GM12878 (cell line): ENCODE measurements at regions not wholly inside any gene's neighbourhood (a gene's known extent, or its start where the extent isn't known, plus 50 kb on each side); places are given as distances from the start of the nearest gene placed in this dataset.

Source experiments
- ATAC-seq: fragments of 200-7000 bp; cut with Tn5 transposase; 3 replicates; pipeline ENCODE4 v1.9.1; 2020; ENCODE audit warnings: mild to moderate bottlenecking, moderate library complexity
- BruUV-seq: library from RNA; stranded (reverse); fragments of 400-500 nt; replicated peaks from 2 replicates; lab custom pipeline; 2021; lab: Mats Ljungman, UMichigan
- CTCF ChIA-PET: fragments of 300-600 bp; sonication (Branson Sonifier 250); formaldehyde crosslinking; extraction: SDS; loops from one replicate; lab custom pipeline; 2021; ENCODE audit warnings: inconsistent platforms; lab: Yijun Ruan, JAX
- POLR2A ChIA-PET: fragments of 350-600 bp; formaldehyde crosslinking; extraction: SDS; loops from one replicate; lab custom pipeline; 2021; ENCODE audit warnings: inconsistent platforms; lab: Charles Lee
- RAD21 ChIA-PET: fragments of 300-600 bp; sonication (Branson Sonifier 250); formaldehyde crosslinking; loops from one replicate; lab custom pipeline; 2023; ENCODE audit warnings: antibody characterized with exemption; ENCODE audit not compliant: unreplicated experiment; lab: Charles Lee
- SMC1A ChIA-PET: fragments of 300-600 bp; sonication (Branson Sonifier 250); formaldehyde crosslinking; loops from one replicate; lab custom pipeline; 2023; ENCODE audit not compliant: unreplicated experiment, uncharacterized antibody; lab: Charles Lee
- DNase-seq: peaks from one replicate; pipeline ENCODE4 v3.0.0-alpha.2; 2011; ENCODE audit warnings: low read depth, low spot score
- FAIRE-seq: peaks from 3 replicates; lab custom pipeline; 2011; peaks lifted over from hg19 to GRCh38; lab: Jason Lieb, UNC
- H2AFZ ChIP-seq: 2 replicates; pipeline ENCODE4 v1.6.0; 2011; ENCODE audit warnings: low read depth, low read length, control low read depth; ENCODE audit not compliant: control insufficient read depth
- H3K27ac ChIP-seq: 2 replicates; pipeline ENCODE4 v1.5.1; 2011; ENCODE audit warnings: control low read depth; ENCODE audit not compliant: control insufficient read depth, insufficient read depth
- H3K27me3 ChIP-seq, 2 experiments: replicated peaks in 1 of 2; 2 replicates each; pipeline versions ENCODE4 v1.6.0 to v1.6.1; 2011; ENCODE audit warnings: low read length in 1 of 2; ENCODE audit not compliant: control insufficient read depth in 2 of 2, insufficient read depth in 2 of 2
- H3K36me3 ChIP-seq, 2 experiments: 2 replicates each; pipeline ENCODE4 v1.5.1; 2011; ENCODE audit warnings: low read length in 1 of 2; ENCODE audit not compliant: control insufficient read depth in 2 of 2, insufficient read depth in 2 of 2
- H3K4me1 ChIP-seq: 2 replicates; pipeline ENCODE4 v1.6.1; 2011; ENCODE audit warnings: mild to moderate bottlenecking, low read length, moderate library complexity, mixed read lengths; ENCODE audit not compliant: control insufficient read depth, insufficient read depth
- H3K4me2 ChIP-seq: 2 replicates; pipeline ENCODE4 v1.6.0; 2011; ENCODE audit warnings: control low read depth; ENCODE audit not compliant: control insufficient read depth, insufficient read depth
- H3K4me3 ChIP-seq: fragments of 200-600 bp; sonication (generic); 2 replicates; pipeline ENCODE4 v1.5.1; 2016
- H3K79me2 ChIP-seq: 2 replicates; pipeline ENCODE4 v1.6.0; 2011; ENCODE audit warnings: low read length; ENCODE audit not compliant: control insufficient read depth, insufficient read depth
- H3K9ac ChIP-seq: 2 replicates; pipeline ENCODE4 v1.8.0; 2011; ENCODE audit warnings: low read length, control low read depth, mixed read lengths; ENCODE audit not compliant: control insufficient read depth, insufficient read depth
- H3K9me3 ChIP-seq: replicated peaks from 3 replicates; pipeline ENCODE4 v1.5.1; 2011; ENCODE audit warnings: mild to moderate bottlenecking, low read length; ENCODE audit not compliant: control insufficient read depth, insufficient read depth
- H4K20me1 ChIP-seq: 2 replicates; pipeline ENCODE4 v1.6.0; 2011; ENCODE audit not compliant: control insufficient read depth, insufficient read depth
- LARP7 ChIP-seq: fragments of 450-650 bp; IDR thresholded peaks from 2 replicates; pipeline ENCODE4 v1.6.1; 2017; ENCODE audit warnings: mild to moderate bottlenecking
- MYB ChIP-seq: fragments of 150-350 bp; IDR thresholded peaks from 2 replicates; pipeline ENCODE4 v1.6.1; 2014; ENCODE audit warnings: mild to moderate bottlenecking, low read depth, low read length, borderline replicate concordance
- YY1 ChIP-seq: IDR thresholded peaks from 2 replicates; pipeline ENCODE4 v1.6.1; 2011; ENCODE audit warnings: low read depth, mild to moderate bottlenecking, low read length
- WGBS: methylation state at CpG from one replicate; pipeline ENCODE4 v1.1.6; 2016; ENCODE audit warnings: low lambda C conversion rate; ENCODE audit not compliant: insufficient replicate concordance, insufficient coverage; ENCODE audit errors: missing lambda C conversion rate; 5-methylcytosine and 5-hydroxymethylcytosine counted together
- in situ Hi-C: fragments of 300-500 bp; cut with MboI; formaldehyde crosslinking; loops from 9 replicates; pipeline ENCODE4 v1.14.3; 2018; ENCODE audit warnings: mixed read lengths
- intact Hi-C: fragments of 100-400 bp; cut with micrococcal nuclease; formaldehyde crosslinking; loops from one replicate; pipeline ENCODE4 v1.14.2; 2022; ENCODE audit not compliant: unreplicated experiment
- TF ChIP-seq, protein P1 (sequence below): fragments of 450-650 bp; formaldehyde crosslinking; IDR thresholded peaks from 2 replicates; pipeline ENCODE4 v1.5.0; 2022; ENCODE audit warnings: mild to moderate bottlenecking, missing genetic modification characterization
- TF ChIP-seq, protein P2 (sequence below): fragments of 450-650 bp; IDR thresholded peaks from 2 replicates; pipeline ENCODE4 v1.6.1; 2017; ENCODE audit warnings: mild to moderate bottlenecking, moderate library complexity

DNA sequence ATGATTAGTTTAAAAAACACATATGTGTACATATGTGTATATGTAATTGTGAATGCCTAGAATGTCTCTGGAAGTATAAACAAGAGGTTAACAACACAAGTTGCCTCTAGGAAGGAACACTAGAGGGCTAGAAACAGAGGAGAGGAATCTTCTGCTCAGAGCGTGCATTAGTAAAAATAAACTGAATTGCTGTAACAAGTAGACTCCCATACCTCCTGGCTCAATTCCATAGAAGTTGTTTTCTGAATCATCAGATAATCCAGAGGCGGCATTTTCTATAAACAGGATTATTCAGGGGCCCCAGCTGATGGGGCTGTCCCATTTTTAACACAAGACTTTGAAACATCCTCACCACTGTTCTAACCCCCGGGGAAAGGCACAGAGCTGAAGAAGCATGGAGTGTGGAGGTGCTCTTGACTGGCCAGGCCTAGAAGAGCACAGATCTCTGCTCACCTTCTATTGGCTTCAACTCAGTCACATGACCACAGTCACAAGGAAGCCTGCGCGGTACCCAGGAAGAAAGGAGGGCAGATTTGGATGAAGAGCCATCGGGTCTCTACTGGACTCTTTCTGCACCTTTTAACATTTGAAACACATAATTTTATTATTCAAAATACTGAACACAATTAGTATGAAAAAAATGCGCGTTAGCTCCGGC lies 145.7 kb downstream of the TLE3 start (continued):
- TF ChIP-seq, protein P1, sequence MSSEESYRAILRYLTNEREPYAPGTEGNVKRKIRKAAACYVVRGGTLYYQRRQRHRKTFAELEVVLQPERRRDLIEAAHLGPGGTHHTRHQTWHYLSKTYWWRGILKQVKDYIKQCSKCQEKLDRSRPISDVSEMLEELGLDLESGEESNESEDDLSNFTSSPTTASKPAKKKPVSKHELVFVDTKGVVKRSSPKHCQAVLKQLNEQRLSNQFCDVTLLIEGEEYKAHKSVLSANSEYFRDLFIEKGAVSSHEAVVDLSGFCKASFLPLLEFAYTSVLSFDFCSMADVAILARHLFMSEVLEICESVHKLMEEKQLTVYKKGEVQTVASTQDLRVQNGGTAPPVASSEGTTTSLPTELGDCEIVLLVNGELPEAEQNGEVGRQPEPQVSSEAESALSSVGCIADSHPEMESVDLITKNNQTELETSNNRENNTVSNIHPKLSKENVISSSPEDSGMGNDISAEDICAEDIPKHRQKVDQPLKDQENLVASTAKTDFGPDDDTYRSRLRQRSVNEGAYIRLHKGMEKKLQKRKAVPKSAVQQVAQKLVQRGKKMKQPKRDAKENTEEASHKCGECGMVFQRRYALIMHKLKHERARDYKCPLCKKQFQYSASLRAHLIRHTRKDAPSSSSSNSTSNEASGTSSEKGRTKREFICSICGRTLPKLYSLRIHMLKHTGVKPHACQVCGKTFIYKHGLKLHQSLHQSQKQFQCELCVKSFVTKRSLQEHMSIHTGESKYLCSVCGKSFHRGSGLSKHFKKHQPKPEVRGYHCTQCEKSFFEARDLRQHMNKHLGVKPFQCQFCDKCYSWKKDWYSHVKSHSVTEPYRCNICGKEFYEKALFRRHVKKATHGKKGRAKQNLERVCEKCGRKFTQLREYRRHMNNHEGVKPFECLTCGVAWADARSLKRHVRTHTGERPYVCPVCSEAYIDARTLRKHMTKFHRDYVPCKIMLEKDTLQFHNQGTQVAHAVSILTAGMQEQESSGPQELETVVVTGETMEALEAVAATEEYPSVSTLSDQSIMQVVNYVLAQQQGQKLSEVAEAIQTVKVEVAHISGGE (CRISPR knock-in tag) = no peak
- no peak for TF ChIP-seq MYB
- TF ChIP-seq, protein P2, sequence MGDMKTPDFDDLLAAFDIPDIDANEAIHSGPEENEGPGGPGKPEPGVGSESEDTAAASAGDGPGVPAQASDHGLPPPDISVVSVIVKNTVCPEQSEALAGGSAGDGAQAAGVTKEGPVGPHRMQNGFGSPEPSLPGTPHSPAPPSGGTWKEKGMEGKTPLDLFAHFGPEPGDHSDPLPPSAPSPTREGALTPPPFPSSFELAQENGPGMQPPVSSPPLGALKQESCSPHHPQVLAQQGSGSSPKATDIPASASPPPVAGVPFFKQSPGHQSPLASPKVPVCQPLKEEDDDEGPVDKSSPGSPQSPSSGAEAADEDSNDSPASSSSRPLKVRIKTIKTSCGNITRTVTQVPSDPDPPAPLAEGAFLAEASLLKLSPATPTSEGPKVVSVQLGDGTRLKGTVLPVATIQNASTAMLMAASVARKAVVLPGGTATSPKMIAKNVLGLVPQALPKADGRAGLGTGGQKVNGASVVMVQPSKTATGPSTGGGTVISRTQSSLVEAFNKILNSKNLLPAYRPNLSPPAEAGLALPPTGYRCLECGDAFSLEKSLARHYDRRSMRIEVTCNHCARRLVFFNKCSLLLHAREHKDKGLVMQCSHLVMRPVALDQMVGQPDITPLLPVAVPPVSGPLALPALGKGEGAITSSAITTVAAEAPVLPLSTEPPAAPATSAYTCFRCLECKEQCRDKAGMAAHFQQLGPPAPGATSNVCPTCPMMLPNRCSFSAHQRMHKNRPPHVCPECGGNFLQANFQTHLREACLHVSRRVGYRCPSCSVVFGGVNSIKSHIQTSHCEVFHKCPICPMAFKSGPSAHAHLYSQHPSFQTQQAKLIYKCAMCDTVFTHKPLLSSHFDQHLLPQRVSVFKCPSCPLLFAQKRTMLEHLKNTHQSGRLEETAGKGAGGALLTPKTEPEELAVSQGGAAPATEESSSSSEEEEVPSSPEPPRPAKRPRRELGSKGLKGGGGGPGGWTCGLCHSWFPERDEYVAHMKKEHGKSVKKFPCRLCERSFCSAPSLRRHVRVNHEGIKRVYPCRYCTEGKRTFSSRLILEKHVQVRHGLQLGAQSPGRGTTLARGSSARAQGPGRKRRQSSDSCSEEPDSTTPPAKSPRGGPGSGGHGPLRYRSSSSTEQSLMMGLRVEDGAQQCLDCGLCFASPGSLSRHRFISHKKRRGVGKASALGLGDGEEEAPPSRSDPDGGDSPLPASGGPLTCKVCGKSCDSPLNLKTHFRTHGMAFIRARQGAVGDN = no peak

DNA sequence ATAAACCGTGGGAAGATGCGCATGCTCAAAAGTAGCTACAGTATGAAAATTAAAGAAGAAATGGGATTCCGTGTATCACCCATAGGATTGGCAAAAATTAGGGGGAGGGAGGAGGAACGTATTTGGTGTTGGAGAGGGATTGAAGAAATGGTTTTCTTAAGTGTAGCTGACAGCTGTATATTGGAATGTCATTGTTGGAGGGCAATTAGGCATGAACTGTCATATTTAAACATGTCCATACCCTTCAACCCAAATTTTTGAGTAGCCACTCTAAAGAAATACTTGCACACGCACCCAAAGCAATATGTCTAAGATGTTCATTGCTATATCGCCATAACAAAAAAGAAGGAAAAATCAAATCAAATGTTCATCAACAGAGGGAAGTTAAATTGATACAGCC lies 144.7 kb downstream of the TLE3 start:
- SMC1A ChIA-PET = interaction anchor here (1.5 kb wide), 1 partner anchor 8 kb away, joined by 3 read pairs; no protein-coding TSS in a partner anchor
- no peak overlapping the region for H3K4me3 ChIP-seq
- H3K9me3 ChIP-seq = no peaks in the 10 kb centered on the region
- 65% methylated on average over 6 of the region's 6 CpGs for WGBS
- ATAC-seq = no peak
- no peak overlapping the region for H3K27ac ChIP-seq
- POLR2A ChIA-PET = no interaction called here
- CTCF ChIA-PET = interaction anchor here (0.6 kb wide), 1 partner anchor 1097 kb away, joined by 4 read pairs; no protein-coding TSS in a partner anchor
- no peak overlapping the region for H3K4me2 ChIP-seq
- no peaks in the 10 kb centered on the region for H3K36me3 ChIP-seq
- H2AFZ ChIP-seq = no peak overlapping the region
- intact Hi-C loops = no loop called here
- no peaks in the 10 kb centered on the region for H4K20me1 ChIP-seq
- FAIRE-seq = no peak
- no peak overlapping the region for H3K9ac ChIP-seq
- TF ChIP-seq YY1 = no peak
- no peak for TF ChIP-seq LARP7
- TF ChIP-seq, all 136 proteins: peak for 0
- RAD21 ChIA-PET = interaction anchor here (0.6 kb wide), 1 partner anchor 435 kb away, joined by 3 read pairs; no protein-coding TSS in a partner anchor
- Histone ChIP-seq H3K79me2 (no peaks in the 10 kb centered on the region), H3K27me3 (no peaks in the 10 kb centered on the region), H3K4me1 (no peaks in the 10 kb centered on the region)
- BruUV-seq = no TSS peak
- DNase-seq = no peak
- in situ Hi-C loops = no loop called here
